GM12878 (cell line): ENCODE measurements at regions not wholly inside any gene's neighbourhood (a gene's known extent, or its start where the extent isn't known, plus 50 kb on each side); places are given as distances from the start of the nearest gene placed in this dataset.

Experiments
- ATAC-seq: fragments of 200-7000 bp; cut with Tn5 transposase; 3 replicates; pipeline ENCODE4 v1.9.1; 2020; ENCODE audit warnings: mild to moderate bottlenecking, moderate library complexity
- BruUV-seq: library from RNA; stranded (reverse); fragments of 400-500 nt; replicated peaks from 2 replicates; lab custom pipeline; 2021; lab: Mats Ljungman, UMichigan
- CTCF ChIA-PET: fragments of 300-600 bp; sonication (Branson Sonifier 250); formaldehyde crosslinking; extraction: SDS; loops from one replicate; lab custom pipeline; 2021; ENCODE audit warnings: inconsistent platforms; lab: Yijun Ruan, JAX
- POLR2A ChIA-PET: fragments of 350-600 bp; formaldehyde crosslinking; extraction: SDS; loops from one replicate; lab custom pipeline; 2021; ENCODE audit warnings: inconsistent platforms; lab: Charles Lee
- RAD21 ChIA-PET: fragments of 300-600 bp; sonication (Branson Sonifier 250); formaldehyde crosslinking; loops from one replicate; lab custom pipeline; 2023; ENCODE audit warnings: antibody characterized with exemption; ENCODE audit not compliant: unreplicated experiment; lab: Charles Lee
- SMC1A ChIA-PET: fragments of 300-600 bp; sonication (Branson Sonifier 250); formaldehyde crosslinking; loops from one replicate; lab custom pipeline; 2023; ENCODE audit not compliant: unreplicated experiment, uncharacterized antibody; lab: Charles Lee
- DNase-seq: peaks from one replicate; pipeline ENCODE4 v3.0.0-alpha.2; 2011; ENCODE audit warnings: low read depth, low spot score
- FAIRE-seq: peaks from 3 replicates; lab custom pipeline; 2011; peaks lifted over from hg19 to GRCh38; lab: Jason Lieb, UNC
- H2AFZ ChIP-seq: 2 replicates; pipeline ENCODE4 v1.6.0; 2011; ENCODE audit warnings: low read depth, low read length, control low read depth; ENCODE audit not compliant: control insufficient read depth
- H3K27ac ChIP-seq: 2 replicates; pipeline ENCODE4 v1.5.1; 2011; ENCODE audit warnings: control low read depth; ENCODE audit not compliant: control insufficient read depth, insufficient read depth
- H3K27me3 ChIP-seq, 2 experiments: replicated peaks in 1 of 2; 2 replicates each; pipeline versions ENCODE4 v1.6.0 to v1.6.1; 2011; ENCODE audit warnings: low read length in 1 of 2; ENCODE audit not compliant: control insufficient read depth in 2 of 2, insufficient read depth in 2 of 2
- H3K36me3 ChIP-seq, 2 experiments: 2 replicates each; pipeline ENCODE4 v1.5.1; 2011; ENCODE audit warnings: low read length in 1 of 2; ENCODE audit not compliant: control insufficient read depth in 2 of 2, insufficient read depth in 2 of 2
- H3K4me1 ChIP-seq: 2 replicates; pipeline ENCODE4 v1.6.1; 2011; ENCODE audit warnings: mild to moderate bottlenecking, low read length, moderate library complexity, mixed read lengths; ENCODE audit not compliant: control insufficient read depth, insufficient read depth
- H3K4me2 ChIP-seq: 2 replicates; pipeline ENCODE4 v1.6.0; 2011; ENCODE audit warnings: control low read depth; ENCODE audit not compliant: control insufficient read depth, insufficient read depth
- H3K4me3 ChIP-seq: fragments of 200-600 bp; sonication (generic); 2 replicates; pipeline ENCODE4 v1.5.1; 2016
- H3K79me2 ChIP-seq: 2 replicates; pipeline ENCODE4 v1.6.0; 2011; ENCODE audit warnings: low read length; ENCODE audit not compliant: control insufficient read depth, insufficient read depth
- H3K9ac ChIP-seq: 2 replicates; pipeline ENCODE4 v1.8.0; 2011; ENCODE audit warnings: low read length, control low read depth, mixed read lengths; ENCODE audit not compliant: control insufficient read depth, insufficient read depth
- H3K9me3 ChIP-seq: replicated peaks from 3 replicates; pipeline ENCODE4 v1.5.1; 2011; ENCODE audit warnings: mild to moderate bottlenecking, low read length; ENCODE audit not compliant: control insufficient read depth, insufficient read depth
- H4K20me1 ChIP-seq: 2 replicates; pipeline ENCODE4 v1.6.0; 2011; ENCODE audit not compliant: control insufficient read depth, insufficient read depth
- BCL11A ChIP-seq: IDR thresholded peaks from 2 replicates; pipeline ENCODE4 v1.6.1; 2011; ENCODE audit warnings: low read depth, low read length
- HDGF ChIP-seq: fragments of 450-650 bp; IDR thresholded peaks from 2 replicates; pipeline ENCODE4 v1.6.1; 2016; ENCODE audit warnings: antibody characterized with exemption
- KLF5 ChIP-seq: fragments of 450-650 bp; IDR thresholded peaks from 2 replicates; pipeline ENCODE4 v1.6.1; 2014; ENCODE audit warnings: mild to moderate bottlenecking; ENCODE audit not compliant: partially characterized antibody
- NR2C1 ChIP-seq: fragments of 450-650 bp; IDR thresholded peaks from 2 replicates; pipeline ENCODE4 v1.6.1; 2017; ENCODE audit warnings: antibody characterized with exemption, mild to moderate bottlenecking, moderate library complexity
- NR2F1 ChIP-seq: fragments of 450-650 bp; conservative IDR thresholded peaks from 2 replicates; pipeline ENCODE4 v1.6.1; 2017; ENCODE audit warnings: mild to moderate bottlenecking
- RAD21 ChIP-seq: IDR thresholded peaks from 2 replicates; pipeline ENCODE4 v1.6.1; 2011; ENCODE audit warnings: mild to moderate bottlenecking, low read depth, low read length, moderate library complexity; ENCODE audit not compliant: insufficient read depth
- RFX5 ChIP-seq: IDR thresholded peaks from 2 replicates; pipeline ENCODE4 v1.6.1; 2011; ENCODE audit warnings: low read depth, low read length, improper control_type of control experiment
- SMAD5 ChIP-seq: IDR thresholded peaks from 2 replicates; pipeline ENCODE4 v1.6.1; 2016; ENCODE audit warnings: antibody characterized with exemption, low read depth
- SMC3 ChIP-seq: IDR thresholded peaks from 2 replicates; pipeline ENCODE4 v1.6.1; 2011; ENCODE audit warnings: low read length, improper control_type of control experiment, borderline replicate concordance
- STAT3 ChIP-seq: IDR thresholded peaks from 2 replicates; pipeline ENCODE4 v1.6.1; 2011; ENCODE audit warnings: low read depth, low read length, improper control_type of control experiment
- TCF7 ChIP-seq: IDR thresholded peaks from 2 replicates; pipeline ENCODE4 v1.6.1; 2014; ENCODE audit warnings: antibody characterized with exemption, borderline replicate concordance
- USF1 ChIP-seq: IDR thresholded peaks from 2 replicates; pipeline ENCODE4 v1.6.1; 2011; ENCODE audit warnings: borderline replicate concordance, low read depth, mild to moderate bottlenecking, moderate library complexity, mixed read lengths, low read length; ENCODE audit not compliant: insufficient read depth; ENCODE audit errors: extremely low read length
- WGBS: methylation state at CpG from one replicate; pipeline ENCODE4 v1.1.6; 2016; ENCODE audit warnings: low lambda C conversion rate; ENCODE audit not compliant: insufficient replicate concordance, insufficient coverage; ENCODE audit errors: missing lambda C conversion rate; 5-methylcytosine and 5-hydroxymethylcytosine counted together
- in situ Hi-C: fragments of 300-500 bp; cut with MboI; formaldehyde crosslinking; loops from 9 replicates; pipeline ENCODE4 v1.14.3; 2018; ENCODE audit warnings: mixed read lengths
- intact Hi-C: fragments of 100-400 bp; cut with micrococcal nuclease; formaldehyde crosslinking; loops from one replicate; pipeline ENCODE4 v1.14.2; 2022; ENCODE audit not compliant: unreplicated experiment
- TF ChIP-seq, protein P1 (sequence below), 3 experiments: IDR thresholded peaks in 2 of 3; conservative IDR thresholded peaks in 1 of 3; 2 replicates each; pipeline ENCODE4 v1.5.1; 2011; ENCODE audit warnings: low read depth in 3 of 3, low read length in 3 of 3, mild to moderate bottlenecking in 3 of 3, control low read depth in 2 of 3, moderate library complexity in 2 of 3, inconsistent platforms in 1 of 3, mixed read lengths in 1 of 3; ENCODE audit not compliant: control insufficient read depth in 2 of 3, insufficient read depth in 1 of 3; ENCODE audit errors: extremely low read depth in 1 of 3

GRCh38 chr5:106875591-106876297, 795.0 kb downstream of the EFNA5 start:
- ATAC-seq (peak; percentile 94), DNase-seq (no peak), FAIRE-seq (peak; percentile 65)
- in situ Hi-C loops (no loop called here), intact Hi-C loops (loop anchor here (2.0 to 10.0 kb wide), 2 partner anchors 421 to 607 kb away; no protein-coding TSS in a partner anchor)
- SMC1A ChIA-PET: interaction anchor here (0.6 kb wide), 1 partner anchor 117 kb away, joined by 5 read pairs; no protein-coding TSS in a partner anchor
- Histone ChIP-seq H3K27ac (no peak overlapping the region), H3K4me3 (no peak overlapping the region), H4K20me1 (no peaks in the 10 kb centered on the region), H3K9me3 (no peaks in the 10 kb centered on the region; the same call in 2 of the 3 replicates), H3K36me3 (no peaks in the 10 kb centered on the region), H3K4me1 (no peaks in the 10 kb centered on the region), H2AFZ (no peak overlapping the region), H3K79me2 (no peaks in the 10 kb centered on the region), H3K4me2 (no peak overlapping the region), H3K9ac (no peak overlapping the region), H3K27me3 (no peaks in the 10 kb centered on the region)
- POLR2A ChIA-PET: no interaction called here
- CTCF ChIA-PET: interaction anchor here (1.0 kb wide), 1 partner anchor 9 kb away, joined by 3 read pairs; no protein-coding TSS in a partner anchor
- RAD21 ChIA-PET: interaction anchor here (1.5 to 2.5 kb wide), 2 partner anchors 14 to 606 kb away, joined by 3 to 6 read pairs; no protein-coding TSS in a partner anchor
- TF ChIP-seq SMC3 (peak; percentile 40), BCL11A (no peak), KLF5 (no peak), RFX5 (no peak), TCF7 (no peak), RAD21 (peak; percentile 77), USF1 (no peak), SMAD5 (no peak), NR2F1 (no peak), HDGF (no peak), STAT3 (no peak), NR2C1 (no peak)
- TF ChIP-seq, protein P1, sequence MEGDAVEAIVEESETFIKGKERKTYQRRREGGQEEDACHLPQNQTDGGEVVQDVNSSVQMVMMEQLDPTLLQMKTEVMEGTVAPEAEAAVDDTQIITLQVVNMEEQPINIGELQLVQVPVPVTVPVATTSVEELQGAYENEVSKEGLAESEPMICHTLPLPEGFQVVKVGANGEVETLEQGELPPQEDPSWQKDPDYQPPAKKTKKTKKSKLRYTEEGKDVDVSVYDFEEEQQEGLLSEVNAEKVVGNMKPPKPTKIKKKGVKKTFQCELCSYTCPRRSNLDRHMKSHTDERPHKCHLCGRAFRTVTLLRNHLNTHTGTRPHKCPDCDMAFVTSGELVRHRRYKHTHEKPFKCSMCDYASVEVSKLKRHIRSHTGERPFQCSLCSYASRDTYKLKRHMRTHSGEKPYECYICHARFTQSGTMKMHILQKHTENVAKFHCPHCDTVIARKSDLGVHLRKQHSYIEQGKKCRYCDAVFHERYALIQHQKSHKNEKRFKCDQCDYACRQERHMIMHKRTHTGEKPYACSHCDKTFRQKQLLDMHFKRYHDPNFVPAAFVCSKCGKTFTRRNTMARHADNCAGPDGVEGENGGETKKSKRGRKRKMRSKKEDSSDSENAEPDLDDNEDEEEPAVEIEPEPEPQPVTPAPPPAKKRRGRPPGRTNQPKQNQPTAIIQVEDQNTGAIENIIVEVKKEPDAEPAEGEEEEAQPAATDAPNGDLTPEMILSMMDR (IDR thresholded peaks at IDR 0.05 in 2 of 3, conservative IDR thresholded peaks at IDR 0.05 in 1 of 3; ENCODE audit: control insufficient read depth in 2 of 3, extremely low read depth in 1 of 3, insufficient read depth in 1 of 3, low read depth in 3 of 3, low read length in 3 of 3): peak; percentile 59 to 69 (median 61)
- 49% methylated on average over 21 of the region's 21 CpGs for WGBS
- BruUV-seq: no TSS peak
